SU-DHL-6 (cell line): ENCODE measurements at regions not wholly inside any gene's neighbourhood (a gene's known extent, or its start where the extent isn't known, plus 50 kb on each side); places are given as distances from the start of the nearest gene placed in this dataset.

Experiments
- CTCF ChIP-seq: fragments of 200-600 bp; sonication (generic); IDR thresholded peaks from one replicate; pipeline ENCODE4 v1.5.1; 2017; ENCODE audit warnings: antibody characterized with exemption, mild to moderate bottlenecking, low read length, moderate library complexity; ENCODE audit not compliant: insufficient read depth, poor library complexity, severe bottlenecking
- EZH2phosphoT487 ChIP-seq: fragments of 200-600 bp; sonication (generic), shearing (Covaris generic); conservative IDR thresholded peaks from 2 replicates; pipeline ENCODE4 v1.6.1; 2018; ENCODE audit warnings: mild to moderate bottlenecking, antibody characterized with exemption, low read length, moderate library complexity, mixed read lengths

- TF ChIP-seq CTCF (peak; percentile 15), EZH2phosphoT487 (no peak)
These were observed 163.6 kb upstream of the ZNF516 start for GRCh38 chr18:76658627-76659026.
